ENCODE measurements at regions not wholly inside any gene's neighbourhood (a gene's known extent, or its start where the extent isn't known, plus 50 kb on each side); places are given as distances from the start of the nearest gene placed in this dataset.
"Not testable (repeated sequence)": the region's sequence is repeated elsewhere in the genome, so short reads cannot be mapped to it uniquely, and the experiment has no call there.

- intact Hi-C loops (cut with micrococcal nuclease); DNase-seq: not testable (repeated sequence)
- peak; percentile 14 for ATAC-seq
These were observed 67.5 kb upstream of the SEC22B start for GRCh38 chr1:120243867-120244266.

DNA sequence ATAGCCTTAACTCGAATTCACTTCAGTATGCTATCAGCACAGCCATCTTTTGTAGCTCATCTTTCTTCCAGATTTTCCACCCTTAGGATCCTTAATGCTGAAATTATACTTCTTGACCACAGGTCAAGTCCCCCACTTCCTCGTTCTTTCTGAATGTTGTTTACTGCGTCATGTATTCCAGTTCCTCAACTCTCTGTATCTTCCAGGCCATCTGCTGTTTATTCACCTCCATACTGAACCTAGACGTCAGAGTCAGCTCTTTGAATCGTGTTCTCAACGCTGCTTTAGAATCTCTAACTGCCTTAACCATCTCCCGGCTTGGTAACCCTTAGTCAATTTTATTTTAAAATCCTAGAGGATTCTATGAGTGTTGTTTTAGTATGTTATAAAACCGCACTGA is 66.3 kb upstream of the SEC22B start:
- ATAC-seq; intact Hi-C loops (cut with micrococcal nuclease); DNase-seq: not testable (repeated sequence)

GRCh38 chr1:120241868-120242267 is 65.5 kb upstream of the SEC22B start:
- DNase-seq; intact Hi-C loops (cut with micrococcal nuclease): not testable (repeated sequence)
- ATAC-seq: peak; percentile 92

DNA sequence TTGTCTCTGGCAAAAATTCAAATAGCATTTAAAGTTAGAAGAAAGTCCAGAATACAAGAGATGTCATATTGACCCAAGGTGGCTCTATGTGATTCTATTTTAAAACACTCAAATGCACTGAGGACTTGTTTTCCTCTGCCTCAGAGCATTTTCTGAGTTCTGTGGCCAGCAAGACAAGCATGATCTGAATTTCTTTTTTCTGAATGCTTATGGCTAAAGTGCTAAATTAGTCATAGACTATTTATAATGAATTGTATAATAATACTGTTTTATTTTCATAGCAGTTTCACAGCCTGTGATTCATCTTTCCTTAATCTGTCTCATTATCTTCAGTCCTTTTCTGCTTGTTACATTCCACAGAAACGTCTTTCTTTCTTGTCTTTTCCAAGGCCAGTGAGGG is 63.9 kb upstream of the SEC22B start:
- intact Hi-C loops (cut with micrococcal nuclease); DNase-seq; ATAC-seq: not testable (repeated sequence)

- ATAC-seq; intact Hi-C loops (cut with micrococcal nuclease); DNase-seq: not testable (repeated sequence)
These were observed 63.0 kb upstream of the SEC22B start for GRCh38 chr1:120239351-120239750.

- ATAC-seq; DNase-seq; intact Hi-C loops (cut with micrococcal nuclease): not testable (repeated sequence)
These were observed 62.5 kb upstream of the SEC22B start for GRCh38 chr1:120238867-120239266.

DNA sequence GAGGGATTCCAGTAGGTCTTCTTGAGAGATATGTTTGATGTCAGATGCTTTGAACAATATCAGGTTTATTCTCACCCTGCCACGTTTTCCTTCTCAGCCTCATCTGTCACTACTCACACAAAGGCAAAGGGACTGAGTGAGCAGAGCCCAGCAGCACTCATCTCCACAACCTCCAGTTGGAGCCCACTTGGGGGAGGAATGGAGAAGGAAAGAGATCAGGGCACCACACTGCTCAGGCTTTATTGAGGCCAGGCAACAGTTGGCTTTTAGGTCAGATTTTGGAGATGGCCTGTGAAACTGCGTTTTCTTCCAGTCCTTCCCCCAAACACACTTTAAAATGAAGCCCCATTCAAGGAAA is 57.3 kb upstream of the SEC22B start:
- DNase-seq; intact Hi-C loops (cut with micrococcal nuclease): not testable (repeated sequence)
- ATAC-seq: peak; percentile 73

GRCh38 chr1:120232834-120233660 is 56.7 kb upstream of the SEC22B start:
- peak; percentile 99 for ATAC-seq
- DNase-seq; intact Hi-C loops (cut with micrococcal nuclease): not testable (repeated sequence)

- ATAC-seq; DNase-seq; intact Hi-C loops (cut with micrococcal nuclease): not testable (repeated sequence)
These were observed 53.5 kb upstream of the SEC22B start for GRCh38 chr1:120229835-120230234.

All from left ventricle myocardium superior (tissue), 1 donor.